Stimulated activated CD8-positive, alpha-beta memory T cell treated with anti-CD3 and anti-CD28 coated beads, Interleukin-12 subunit alpha, Interleukin-12 subunit beta, amount 100 ng/mL, for 1 hour (primary cell): ENCODE measurements at regions not wholly inside any gene's neighbourhood (a gene's known extent, or its start where the extent isn't known, plus 50 kb on each side); places are given as distances from the start of the nearest gene placed in this dataset.
"Not testable (repeated sequence)": the region's sequence is repeated elsewhere in the genome, so short reads cannot be mapped to it uniquely, and the experiment has no call there.

Source experiments
- DNase-seq: peaks from one replicate; pipeline ENCODE4 v3.0.0-alpha.2; 2020; ENCODE audit warnings: low read depth

- no peak for DNase-seq
Observed at GRCh38 chr12:131552492-131552863, 158.4 kb upstream of the SFSWAP start.

DNA sequence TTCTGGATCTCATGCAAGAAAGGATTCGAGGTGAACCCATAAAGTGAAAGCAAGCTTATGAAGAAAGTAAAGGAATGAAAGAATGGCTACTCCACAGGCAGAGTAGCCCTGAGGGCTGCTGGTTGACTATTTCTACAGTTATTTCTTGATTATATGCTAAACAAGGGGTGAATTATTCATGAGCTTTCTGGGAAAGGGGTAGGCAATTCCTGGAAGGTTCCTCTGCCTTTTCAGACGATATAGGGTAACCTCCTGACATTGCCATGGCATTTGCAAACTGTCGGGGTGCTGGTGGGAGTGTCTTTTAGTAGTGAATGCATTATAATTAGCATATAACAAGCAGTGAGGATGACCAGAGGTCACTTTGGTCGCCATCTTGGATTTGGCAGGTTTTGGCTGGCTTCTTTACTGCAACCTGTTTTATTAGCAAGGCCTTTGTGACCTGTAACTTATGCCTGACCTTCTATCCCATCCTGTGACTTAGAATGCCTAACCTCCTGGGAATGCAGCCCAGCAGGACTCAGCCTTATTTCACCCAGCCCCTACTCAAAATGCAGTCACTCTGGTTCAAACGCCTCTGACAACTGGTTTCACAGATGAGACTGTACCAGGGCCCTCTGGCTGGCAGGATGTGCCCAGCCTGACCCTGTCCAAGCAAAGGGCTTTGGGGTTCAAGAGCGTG is 157.7 kb upstream of the SFSWAP start:
- DNase-seq, result no peak

DNA sequence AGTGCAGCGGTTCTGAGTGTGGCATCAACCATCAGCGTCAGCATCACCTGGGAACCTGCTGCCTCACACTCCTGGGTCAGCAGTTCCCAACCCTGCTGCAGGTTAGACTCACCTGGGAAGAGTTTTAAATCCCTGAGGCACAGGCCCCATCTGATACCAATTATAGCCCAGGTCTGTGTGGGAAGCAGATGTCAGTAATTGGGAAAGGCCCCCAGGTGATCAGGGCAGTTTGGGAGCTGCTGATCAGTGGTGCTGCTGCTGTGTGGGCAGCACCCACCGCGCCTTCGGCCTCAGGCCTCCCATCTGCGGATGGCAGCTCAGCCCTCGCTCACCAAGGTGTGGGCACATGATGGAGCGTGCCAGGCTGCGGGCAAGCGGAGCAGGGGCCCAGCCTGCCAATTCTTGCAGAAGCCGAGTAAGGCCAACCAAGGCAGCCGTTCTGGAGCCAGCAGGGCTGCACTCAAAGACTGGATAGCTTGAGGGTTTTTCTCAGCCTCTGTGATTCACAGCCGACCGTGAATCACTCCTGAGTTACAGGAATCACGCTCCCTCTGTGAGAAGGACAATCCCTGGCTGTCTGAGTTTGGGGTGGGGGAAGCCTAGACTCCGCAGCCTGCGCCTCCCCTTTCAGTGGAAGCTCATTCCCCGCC is 155.6 kb upstream of the SFSWAP start:
- no peak for DNase-seq

DNA sequence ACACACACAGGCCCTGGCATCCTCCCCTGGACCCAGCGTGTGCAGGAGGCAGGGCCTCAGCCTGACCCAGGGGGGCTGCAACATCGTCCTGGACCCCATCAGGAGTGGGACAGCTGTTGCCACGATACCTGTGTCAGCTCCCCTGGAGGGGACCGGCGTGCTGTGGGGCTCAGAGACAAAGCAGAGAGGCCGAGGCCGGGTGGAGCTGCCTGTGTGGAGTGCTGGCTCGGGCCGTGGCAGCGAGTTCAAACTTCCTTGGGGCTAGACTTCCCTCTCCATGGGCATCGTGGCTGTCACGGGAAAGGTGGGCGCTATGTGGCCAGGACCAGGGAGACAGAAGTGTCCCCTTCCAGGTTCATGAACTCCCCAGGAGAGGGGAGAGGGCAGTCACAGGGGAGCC is 155.0 kb upstream of the SFSWAP start:
- DNase-seq, result no peak

GRCh38 chr12:131557078-131557709 is 153.7 kb upstream of the SFSWAP start:
- DNase-seq, result no peak

DNA sequence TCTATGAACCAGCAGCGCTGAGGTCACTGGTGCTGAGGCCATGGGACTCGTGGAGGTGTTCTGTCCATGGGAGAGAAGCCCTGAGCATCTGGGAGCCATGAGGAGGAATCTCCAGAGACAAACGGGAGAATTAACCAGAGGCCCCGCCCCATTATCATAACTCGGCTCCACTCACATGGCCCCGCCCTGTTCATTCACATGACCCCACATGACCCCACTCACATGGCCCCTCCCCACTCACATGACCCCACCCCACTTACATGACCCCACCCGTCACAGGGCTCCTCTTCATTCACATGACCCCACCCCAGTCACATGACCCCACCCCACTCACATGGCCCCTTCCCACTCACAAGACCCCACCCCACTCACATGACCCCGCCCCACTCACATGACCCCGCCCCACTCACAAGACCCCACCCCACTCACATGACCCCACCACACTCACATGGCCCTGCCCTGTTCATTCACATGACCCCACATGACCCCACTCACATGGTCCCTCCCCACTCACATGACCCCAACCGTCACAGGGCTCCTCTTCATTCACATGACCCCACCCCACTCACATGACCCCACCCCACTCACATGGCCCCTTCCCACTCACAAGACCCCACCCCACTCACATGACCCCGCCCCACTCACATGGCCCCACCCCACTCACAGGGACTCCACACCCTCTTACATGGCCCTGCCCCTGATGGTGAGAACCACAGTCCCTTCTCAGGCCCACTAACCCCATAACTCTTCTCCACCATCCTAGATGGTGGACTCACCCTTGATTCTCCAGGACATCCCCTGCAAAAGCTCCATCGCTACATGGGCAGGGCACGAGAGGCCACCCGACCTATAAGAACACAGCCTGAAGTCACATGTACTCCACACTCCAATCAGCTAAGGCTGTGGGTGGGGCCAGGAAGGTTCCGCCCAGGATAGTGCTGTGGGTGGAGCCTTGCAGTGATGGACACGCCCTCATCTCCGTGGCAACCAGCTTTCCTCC is 151.1 kb upstream of the SFSWAP start:
- DNase-seq, result no peak

DNA sequence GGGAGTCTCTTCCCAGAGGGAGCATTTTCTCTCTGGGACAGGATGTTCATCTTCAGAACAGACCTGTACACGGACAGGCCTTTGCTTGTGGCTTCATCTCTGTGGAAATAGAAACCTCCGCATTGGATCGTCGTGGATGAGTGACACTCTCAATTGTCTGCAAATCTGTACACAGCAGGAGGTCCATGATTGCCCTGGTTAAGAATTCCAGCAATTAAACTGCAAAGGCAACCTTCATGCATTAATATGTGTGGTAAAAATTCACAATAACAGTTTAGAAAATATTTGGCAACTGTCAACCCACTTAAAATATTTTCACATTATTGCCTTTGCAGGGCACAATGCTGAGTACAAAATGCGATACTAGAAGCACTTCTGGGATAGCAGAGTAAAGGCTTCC is 149.8 kb upstream of the SFSWAP start:
- no peak for DNase-seq

- no peak for DNase-seq
Observed at GRCh38 chr12:131561891-131562684, 148.8 kb upstream of the SFSWAP start.

- DNase-seq, result not testable (repeated sequence)
Observed at GRCh38 chr12:131564138-131564727, 146.7 kb upstream of the SFSWAP start.

DNA sequence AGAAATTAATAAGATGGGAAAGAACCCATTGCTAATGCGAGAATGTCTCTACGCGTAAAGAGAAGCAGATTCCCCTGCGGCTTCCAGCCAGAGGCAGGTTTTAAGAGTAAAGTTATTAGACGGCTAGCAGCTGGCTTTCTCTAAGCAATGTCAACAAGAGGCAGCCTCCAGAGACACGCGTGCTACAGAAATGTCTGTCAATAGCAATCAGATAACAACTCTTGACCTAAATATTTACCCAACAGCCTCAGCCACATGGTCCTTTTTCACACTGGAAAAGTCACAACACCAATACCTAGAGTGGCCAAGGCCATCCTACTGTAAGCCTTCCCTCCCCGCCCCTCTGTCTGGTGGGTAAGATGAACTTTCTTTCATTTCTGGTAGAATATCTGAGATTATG is 146.0 kb upstream of the SFSWAP start:
- DNase-seq, result no peak

DNA sequence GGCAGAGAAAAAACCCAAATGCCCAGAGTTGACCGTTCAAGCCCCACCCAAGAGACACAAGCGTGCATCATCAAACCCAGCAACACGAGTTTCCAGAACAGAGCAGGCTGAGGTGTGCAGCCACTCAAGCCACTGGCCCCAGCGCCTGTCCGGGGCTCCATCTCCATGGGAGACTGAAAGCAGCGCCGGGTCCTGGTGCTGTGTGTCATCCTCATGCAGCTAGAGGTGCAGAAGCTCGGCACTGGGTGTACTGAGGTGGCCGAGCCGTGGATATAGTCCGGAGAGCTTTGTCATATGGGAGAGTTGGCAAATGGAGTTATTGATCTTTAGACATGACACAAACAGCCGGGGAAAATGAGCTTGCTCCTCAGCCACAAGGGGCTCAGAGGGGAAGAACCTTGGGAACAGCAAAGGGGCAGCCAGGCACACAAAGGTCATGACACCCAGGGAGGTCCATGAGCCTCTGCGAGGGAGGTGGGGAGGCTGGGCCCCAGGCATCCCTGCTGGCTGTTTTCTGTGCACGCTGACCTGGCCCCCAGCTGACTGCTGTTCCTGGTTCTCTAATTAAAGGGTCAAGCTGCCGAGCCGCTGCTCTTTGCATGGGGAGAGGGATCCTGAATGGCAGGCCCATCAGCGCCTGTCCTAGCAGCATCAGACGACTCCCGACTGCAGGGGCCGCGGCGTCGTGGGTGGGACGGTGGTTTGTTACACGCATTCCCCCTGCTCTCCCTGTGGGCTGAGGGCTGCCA is 145.4 kb upstream of the SFSWAP start:
- no peak for DNase-seq

GRCh38 chr12:131568336-131568735 is 142.6 kb upstream of the SFSWAP start:
- DNase-seq, result no peak

- no peak for DNase-seq
Observed at GRCh38 chr12:131570596-131570995, 140.3 kb upstream of the SFSWAP start.

GRCh38 chr12:131571827-131572226 is 139.1 kb upstream of the SFSWAP start:
- no peak for DNase-seq

DNA sequence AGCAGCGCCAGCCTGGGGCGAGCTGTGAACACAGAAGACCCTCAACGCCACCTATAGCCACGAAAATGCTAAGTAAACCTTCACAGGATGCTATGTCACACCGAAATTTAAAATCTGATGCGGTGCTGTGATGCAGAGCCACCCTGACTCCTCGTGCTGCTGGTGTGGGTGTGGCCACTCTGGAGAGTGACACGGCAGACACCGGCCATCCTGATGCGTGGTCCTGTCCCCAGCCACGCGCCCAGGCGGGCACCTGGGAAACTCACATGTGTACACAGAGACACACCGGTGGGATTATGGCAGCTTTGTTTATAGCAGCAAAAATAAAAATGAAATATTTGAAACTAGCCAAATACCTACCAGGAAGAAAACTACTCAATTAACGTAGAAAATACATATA is 138.3 kb upstream of the SFSWAP start:
- no peak for DNase-seq

- no peak for DNase-seq
Observed at GRCh38 chr12:131573631-131574394, 137.1 kb upstream of the SFSWAP start.

DNA sequence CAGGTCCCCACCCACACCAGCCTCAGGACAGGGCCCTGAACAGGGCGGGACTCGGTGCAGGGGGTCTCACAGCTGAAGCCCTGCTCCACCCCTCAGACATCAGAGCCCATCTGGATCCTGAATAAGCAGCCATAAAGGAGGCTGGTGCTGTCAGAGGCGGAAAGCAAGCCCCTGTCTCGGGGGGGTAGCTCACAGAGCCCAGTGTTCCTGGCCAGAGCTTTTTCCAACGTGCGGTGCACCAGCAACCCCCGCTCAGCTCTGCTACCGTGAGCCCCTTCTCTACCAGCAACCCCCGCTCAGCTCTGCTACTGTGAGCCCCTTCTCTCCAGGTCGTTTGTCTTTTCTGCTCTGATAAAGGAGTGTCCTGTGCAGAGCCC is 136.5 kb upstream of the SFSWAP start:
- DNase-seq, result no peak

DNA sequence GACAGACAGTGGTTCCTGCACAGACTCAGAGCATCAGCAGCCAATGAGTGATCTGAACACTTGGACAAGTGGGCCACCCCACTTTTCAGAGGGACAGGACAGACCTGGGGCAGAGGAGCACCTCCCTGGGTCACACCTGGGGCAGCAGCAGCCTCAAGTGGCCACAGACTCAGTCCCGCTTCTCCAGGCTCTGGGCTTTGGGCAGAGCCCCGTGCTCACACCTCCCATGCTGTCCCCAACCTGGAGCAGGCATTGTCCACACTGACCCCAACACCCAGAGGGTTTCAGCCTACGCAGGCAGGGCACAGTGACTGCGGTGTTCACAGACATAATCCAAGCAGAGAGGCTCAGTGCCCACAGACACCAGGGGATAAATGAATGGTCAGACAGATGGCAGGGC is 135.5 kb upstream of the SFSWAP start:
- no peak for DNase-seq

- not testable (repeated sequence) for DNase-seq
Observed at GRCh38 chr12:131576734-131577133, 134.2 kb upstream of the SFSWAP start.

- no peak for DNase-seq
Observed at GRCh38 chr12:131577766-131578165, 133.1 kb upstream of the SFSWAP start.
